Transverse colon (tissue), 4 donors: ENCODE measurements at regions not wholly inside any gene's neighbourhood (a gene's known extent, or its start where the extent isn't known, plus 50 kb on each side); places are given as distances from the start of the nearest gene placed in this dataset.

ENCODE experiments used
- DNase-seq: peaks from one replicate; pipeline ENCODE4 v3.0.0-alpha.2; 2019
- H3K27ac ChIP-seq, 4 donors: fragments of 200-600 bp; sonication (generic); 2 replicates each; pipeline ENCODE4 v1.5.1; 2016 to 2018; ENCODE audit warnings: inconsistent platforms in 4 of 4
- H3K27me3 ChIP-seq: fragments of 200-600 bp; sonication (generic); 2 replicates; pipeline ENCODE4 v1.5.1; 2017; ENCODE audit warnings: inconsistent platforms
- H3K36me3 ChIP-seq, 4 donors: fragments of 200-600 bp; sonication (generic); 2 replicates each; pipeline ENCODE4 v1.5.1; 2017 to 2019; ENCODE audit warnings: inconsistent platforms in 4 of 4
- H3K4me1 ChIP-seq, 4 donors: fragments of 200-600 bp; sonication (generic); 2 replicates each; pipeline ENCODE4 v1.5.1; 2017 to 2020; ENCODE audit warnings: inconsistent platforms in 4 of 4
- H3K4me3 ChIP-seq, 4 donors: fragments of 200-600 bp; sonication (generic); 1 replicate in 1 of 4; 2 replicates in 3 of 4; pipeline versions ENCODE4 v1.5.1 to v1.6.1; 2017 to 2019; ENCODE audit warnings: inconsistent platforms in 4 of 4
- H3K9me3 ChIP-seq, 2 donors: fragments of 200-600 bp; sonication (generic); 2 replicates each; pipeline ENCODE4 v1.5.1; 2017 to 2019; ENCODE audit warnings: inconsistent platforms in 2 of 2
- CTCF ChIP-seq, 5 experiments: fragments of 200-600 bp in 3 of 5; fragments of 450-650 bp in 2 of 5; sonication (generic) in 3 of 5; IDR thresholded peaks; 1 replicate in 2 of 5; 2 replicates in 3 of 5; pipeline ENCODE4 v1.5.1; 2016 to 2017; ENCODE audit warnings: antibody characterized with exemption in 5 of 5, inconsistent platforms in 3 of 5, mild to moderate bottlenecking in 2 of 5, moderate library complexity in 1 of 5
- EP300 ChIP-seq: sonication (generic); formaldehyde crosslinking; IDR thresholded peaks from one replicate; pipeline ENCODE4 v1.6.1; 2017; ENCODE audit warnings: antibody characterized with exemption, low read depth
- POLR2A ChIP-seq: fragments of 450-650 bp; IDR thresholded peaks from one replicate; pipeline ENCODE4 v1.6.1; 2016; ENCODE audit warnings: antibody characterized with exemption, mild to moderate bottlenecking, moderate library complexity
- POLR2AphosphoS5 ChIP-seq, 3 donors: sonication (generic); formaldehyde crosslinking; IDR thresholded peaks; one replicate each; pipeline ENCODE4 v1.6.1; 2016; ENCODE audit warnings: antibody characterized with exemption in 3 of 3
- WGBS, 2 donors: methylation state at CpG; one replicate each; pipeline ENCODE4 v1.1.5; 2018; ENCODE audit warnings: low coverage in 1 of 2; 5-methylcytosine and 5-hydroxymethylcytosine counted together
- in situ Hi-C, 4 donors: fragments of 200-750 bp; cut with MboI; loops; one replicate each; pipeline versions ENCODE4 v1.15.0 to v1.15.1; 2017; ENCODE audit warnings: low sequenced_read_pairs in 3 of 4, low pct_ligation_motif_present in 1 of 4, low pct_unique_long_range_greater_than_20kb in 1 of 4
- intact Hi-C: fragments of 100-400 bp; cut with DNase I; formaldehyde crosslinking; loops from one replicate; pipeline ENCODE4 v1.15.1; 2023; ENCODE audit warnings: low total_unique reads

- DNase-seq = no peak
- intact Hi-C loops = no loop called here
- Histone ChIP-seq H3K4me3 (no peak overlapping the region), H3K9me3 (no peaks in the 10 kb centered on the region), H3K4me1 (no peaks in the 10 kb centered on the region), H3K36me3 (no peaks in the 10 kb centered on the region), H3K27me3 (no peaks in the 10 kb centered on the region), H3K27ac (no peak overlapping the region)
- no peak for TF ChIP-seq POLR2A
- TF ChIP-seq POLR2AphosphoS5 (IDR thresholded peaks at IDR 0.05) = no peak
- TF ChIP-seq CTCF (IDR thresholded peaks at IDR 0.05) = no peak
- TF ChIP-seq EP300 = no peak
- WGBS, 2 donors = 64 to 68% methylated on average over 3 of the region's 3 CpGs
- in situ Hi-C loops = no loop called here
Measured at GRCh38 chr3:153337369-153337768, 175.3 kb downstream of the RAP2B start.

GRCh38 chr3:153338487-153338886, 176.5 kb downstream of the RAP2B start:
- intact Hi-C loops (no loop called here), in situ Hi-C loops (no loop called here)
- 51 to 60% methylated on average over 3 of the region's 3 CpGs for WGBS, 2 donors
- H3K27ac ChIP-seq = no peak overlapping the region
- no peak overlapping the region for H3K4me3 ChIP-seq
- no peaks in the 10 kb centered on the region for H3K4me1 ChIP-seq
- H3K27me3 ChIP-seq = no peaks in the 10 kb centered on the region
- H3K9me3 ChIP-seq = no peaks in the 10 kb centered on the region
- H3K36me3 ChIP-seq = no peaks in the 10 kb centered on the region
- DNase-seq = no peak
- TF ChIP-seq CTCF (IDR thresholded peaks at IDR 0.05) (no peak), POLR2AphosphoS5 (IDR thresholded peaks at IDR 0.05) (no peak), EP300 (no peak), POLR2A (no peak)

- intact Hi-C loops (no loop called here), in situ Hi-C loops (no loop called here)
- no peak for DNase-seq
- no peaks in the 10 kb centered on the region for H3K36me3 ChIP-seq
- H3K4me3 ChIP-seq = no peak overlapping the region
- H3K4me1 ChIP-seq = no peaks in the 10 kb centered on the region
- H3K27ac ChIP-seq = no peak overlapping the region
- H3K27me3 ChIP-seq = no peaks in the 10 kb centered on the region
- TF ChIP-seq EP300 = no peak
- no peak for TF ChIP-seq POLR2AphosphoS5 (IDR thresholded peaks at IDR 0.05)
- no peak for TF ChIP-seq CTCF (IDR thresholded peaks at IDR 0.05)
- no peaks in the 10 kb centered on the region for H3K9me3 ChIP-seq
Measured at GRCh38 chr3:153339065-153339464, 177.0 kb downstream of the RAP2B start.

GRCh38 chr3:153343988-153344782, 182.2 kb downstream of the RAP2B start:
- no peak for DNase-seq
- Histone ChIP-seq H3K9me3 (no peaks in the 10 kb centered on the region), H3K36me3 (no peaks in the 10 kb centered on the region), H3K4me1 (no peaks in the 10 kb centered on the region), H3K4me3 (no peak overlapping the region), H3K27me3 (no peaks in the 10 kb centered on the region), H3K27ac (no peak overlapping the region)
- TF ChIP-seq CTCF (IDR thresholded peaks at IDR 0.05) (no peak), EP300 (no peak), POLR2A (no peak), POLR2AphosphoS5 (IDR thresholded peaks at IDR 0.05) (no peak)
- in situ Hi-C loops = no loop called here
- 73 to 90% methylated on average over 2 to 3 of the region's 3 CpGs for WGBS, 2 donors
- intact Hi-C loops = no loop called here
